ENCODE measurements at regions not wholly inside any gene's neighbourhood (a gene's known extent, or its start where the extent isn't known, plus 50 kb on each side); places are given as distances from the start of the nearest gene placed in this dataset.

DNA sequence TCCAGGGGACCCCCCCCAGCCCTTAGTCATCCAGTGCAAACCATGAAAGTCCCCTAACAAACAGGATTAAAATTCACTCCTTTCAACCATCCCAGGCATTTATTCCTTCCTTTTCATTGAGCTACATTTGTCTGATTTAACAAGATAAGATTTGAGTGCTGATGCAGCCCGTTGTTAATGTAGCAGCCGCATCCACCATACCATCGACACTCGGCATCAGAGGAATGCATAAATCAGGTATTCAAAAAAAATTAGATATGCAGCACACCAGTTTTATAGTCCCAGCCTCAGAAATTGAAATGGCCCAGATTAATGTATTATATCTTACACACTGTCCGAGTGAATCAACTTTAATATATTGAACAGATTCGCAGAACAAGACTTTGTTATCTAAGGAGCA is 676.5 kb upstream of the FANCL start:
- TF ChIP-seq, protein P1, sequence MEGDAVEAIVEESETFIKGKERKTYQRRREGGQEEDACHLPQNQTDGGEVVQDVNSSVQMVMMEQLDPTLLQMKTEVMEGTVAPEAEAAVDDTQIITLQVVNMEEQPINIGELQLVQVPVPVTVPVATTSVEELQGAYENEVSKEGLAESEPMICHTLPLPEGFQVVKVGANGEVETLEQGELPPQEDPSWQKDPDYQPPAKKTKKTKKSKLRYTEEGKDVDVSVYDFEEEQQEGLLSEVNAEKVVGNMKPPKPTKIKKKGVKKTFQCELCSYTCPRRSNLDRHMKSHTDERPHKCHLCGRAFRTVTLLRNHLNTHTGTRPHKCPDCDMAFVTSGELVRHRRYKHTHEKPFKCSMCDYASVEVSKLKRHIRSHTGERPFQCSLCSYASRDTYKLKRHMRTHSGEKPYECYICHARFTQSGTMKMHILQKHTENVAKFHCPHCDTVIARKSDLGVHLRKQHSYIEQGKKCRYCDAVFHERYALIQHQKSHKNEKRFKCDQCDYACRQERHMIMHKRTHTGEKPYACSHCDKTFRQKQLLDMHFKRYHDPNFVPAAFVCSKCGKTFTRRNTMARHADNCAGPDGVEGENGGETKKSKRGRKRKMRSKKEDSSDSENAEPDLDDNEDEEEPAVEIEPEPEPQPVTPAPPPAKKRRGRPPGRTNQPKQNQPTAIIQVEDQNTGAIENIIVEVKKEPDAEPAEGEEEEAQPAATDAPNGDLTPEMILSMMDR (IDR thresholded peaks at IDR 0.05; ENCODE audit: low read length), result no peak
- TF ChIP-seq EZH2 (IDR thresholded peaks at IDR 0.05; ENCODE audit: borderline replicate concordance, low read length), result no peak

All from OCI-LY1 (cell line).